Fibroblast of peridontal ligament (primary cell): ENCODE measurements at regions not wholly inside any gene's neighbourhood (a gene's known extent, or its start where the extent isn't known, plus 50 kb on each side); places are given as distances from the start of the nearest gene placed in this dataset.

ENCODE experiments used
- DNase-seq: peaks from one replicate; pipeline ENCODE4 v3.0.0-alpha.2; 2010; ENCODE audit errors: extremely low read depth

DNA sequence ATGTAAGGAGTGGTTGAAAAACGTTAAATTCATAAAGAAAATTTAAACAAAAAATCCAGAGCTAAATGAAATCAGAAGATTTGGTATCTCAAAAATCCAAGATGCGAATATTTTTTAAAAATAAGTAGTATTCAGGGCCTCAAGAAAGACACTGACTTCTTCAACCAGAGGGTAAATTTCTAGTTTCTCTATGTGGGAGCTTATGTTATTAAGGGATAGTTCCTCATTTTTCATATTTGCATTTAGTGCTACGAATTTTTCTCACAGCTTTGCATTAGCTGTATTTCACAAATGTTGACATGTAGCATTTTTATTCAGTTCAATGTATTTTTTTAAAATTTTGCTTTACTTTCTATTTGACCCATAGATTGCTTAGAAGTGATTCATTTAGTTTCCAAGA is 454.7 kb downstream of the CBLN2 start:
- no peak for DNase-seq

DNA sequence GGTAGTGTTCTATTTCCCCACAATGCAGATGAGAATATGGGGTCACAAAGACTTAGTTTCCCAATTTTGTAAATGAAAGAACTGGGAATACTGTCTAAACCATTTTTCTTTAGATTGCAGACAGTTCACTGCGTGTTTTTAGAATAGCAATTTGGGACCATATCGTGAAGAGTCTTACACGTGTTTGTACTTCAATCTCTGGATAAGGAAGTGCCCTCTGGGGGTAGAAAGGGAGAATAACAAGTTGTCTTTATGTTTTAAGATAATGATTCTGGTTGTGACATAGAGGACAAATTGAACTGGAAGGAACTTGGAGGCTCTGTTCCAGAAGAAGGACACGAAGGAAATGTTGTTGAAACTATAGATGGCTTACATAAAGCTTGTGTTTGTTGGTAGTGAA is 457.7 kb downstream of the CBLN2 start:
- DNase-seq: peak; percentile 66

- DNase-seq: no peak
These were observed 469.1 kb downstream of the CBLN2 start for GRCh38 chr18:72075040-72075439.

DNA sequence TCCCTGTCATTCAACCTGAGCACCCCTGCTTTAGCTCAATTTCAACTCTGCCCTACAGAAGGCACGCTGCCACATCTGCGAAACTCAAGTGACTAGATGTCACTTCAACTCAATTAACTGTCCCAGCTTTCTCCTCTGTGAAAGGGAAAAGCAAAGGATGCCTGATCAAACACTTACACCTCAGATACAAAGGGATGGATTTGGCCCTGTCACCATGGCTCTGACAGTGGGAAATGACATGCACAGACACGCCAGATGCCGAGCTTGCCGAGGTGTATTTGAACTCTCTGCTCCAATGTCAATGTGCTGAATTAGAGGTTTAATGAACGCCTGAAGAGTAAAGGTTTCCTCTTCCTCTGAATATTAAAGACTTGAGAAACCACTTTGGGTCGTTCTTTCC is 481.1 kb downstream of the CBLN2 start:
- DNase-seq: no peak

GRCh38 chr18:72058851-72059250 is 485.3 kb downstream of the CBLN2 start:
- no peak for DNase-seq

DNA sequence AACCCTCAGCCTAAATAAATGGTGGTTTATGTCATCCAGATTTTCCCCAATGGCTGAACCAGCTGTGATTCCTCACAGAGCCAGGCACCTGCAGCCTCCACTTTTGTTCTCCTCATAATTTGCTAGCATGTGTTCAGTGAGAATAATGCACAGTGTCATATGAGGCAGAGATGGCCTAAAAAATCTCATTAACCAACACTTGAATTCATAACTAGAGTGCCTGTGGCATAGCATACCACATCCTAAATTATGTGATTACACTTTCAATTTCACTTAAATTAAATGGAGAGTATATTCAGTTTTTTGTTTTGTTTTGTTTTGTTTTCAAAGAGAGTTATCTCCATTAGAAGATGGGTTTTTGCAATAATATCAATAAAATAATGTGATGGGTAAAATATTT is 488.0 kb downstream of the CBLN2 start:
- no peak for DNase-seq

DNA sequence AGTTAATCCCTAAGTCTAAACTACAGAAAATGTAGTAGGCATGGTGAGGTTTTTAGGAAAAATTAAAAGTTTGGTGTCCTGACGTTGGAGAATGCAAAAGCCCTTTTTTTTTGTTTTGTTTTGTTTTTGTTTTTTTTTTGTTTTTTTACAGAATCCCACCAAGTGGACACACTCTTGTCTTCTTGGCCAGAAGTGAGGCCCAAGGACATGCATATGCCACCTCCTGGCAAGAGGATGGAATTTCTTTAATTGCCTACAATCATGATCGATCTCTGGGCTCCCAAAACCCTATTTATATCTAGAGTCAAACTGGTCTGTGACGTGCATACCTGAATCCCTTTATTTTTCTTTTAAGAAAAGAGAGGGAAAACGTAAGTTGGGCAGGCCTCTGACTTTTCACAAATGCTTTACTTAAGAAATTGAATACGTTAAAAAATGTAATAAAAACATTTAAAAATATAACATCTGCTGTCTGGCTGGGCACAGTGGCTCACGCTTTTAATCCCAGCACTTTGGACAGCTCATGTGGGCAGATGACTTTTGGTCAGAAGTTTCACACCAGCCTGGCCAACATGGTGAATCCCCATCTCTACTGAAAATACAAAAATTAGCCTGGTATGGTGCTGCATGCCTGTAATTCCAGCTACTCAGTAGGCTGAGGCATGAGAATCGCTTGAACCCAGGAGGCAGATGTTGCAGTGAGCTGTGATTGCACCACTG is 502.7 kb downstream of the CBLN2 start:
- DNase-seq: no peak

DNA sequence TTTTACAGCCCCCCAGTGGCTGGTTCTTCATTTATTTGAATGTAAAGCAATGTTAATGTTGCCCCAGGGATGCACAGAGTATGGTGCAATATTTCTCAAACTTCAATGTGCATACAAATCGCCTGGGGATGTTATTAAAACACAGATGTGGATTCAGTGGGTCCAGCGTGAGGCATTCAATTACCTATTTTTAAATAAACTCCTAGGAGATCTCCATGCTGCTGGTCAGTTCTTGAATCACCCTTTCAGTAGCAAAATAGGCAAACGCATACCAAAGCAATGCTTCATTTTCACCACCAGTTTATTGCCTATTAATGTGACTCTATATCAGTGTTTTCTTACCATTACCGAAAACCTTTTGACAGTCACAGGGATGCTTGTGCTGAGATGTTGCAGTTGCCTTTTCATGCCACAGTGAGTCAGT is 530.7 kb downstream of the CBLN2 start:
- DNase-seq: peak; percentile 43

DNA sequence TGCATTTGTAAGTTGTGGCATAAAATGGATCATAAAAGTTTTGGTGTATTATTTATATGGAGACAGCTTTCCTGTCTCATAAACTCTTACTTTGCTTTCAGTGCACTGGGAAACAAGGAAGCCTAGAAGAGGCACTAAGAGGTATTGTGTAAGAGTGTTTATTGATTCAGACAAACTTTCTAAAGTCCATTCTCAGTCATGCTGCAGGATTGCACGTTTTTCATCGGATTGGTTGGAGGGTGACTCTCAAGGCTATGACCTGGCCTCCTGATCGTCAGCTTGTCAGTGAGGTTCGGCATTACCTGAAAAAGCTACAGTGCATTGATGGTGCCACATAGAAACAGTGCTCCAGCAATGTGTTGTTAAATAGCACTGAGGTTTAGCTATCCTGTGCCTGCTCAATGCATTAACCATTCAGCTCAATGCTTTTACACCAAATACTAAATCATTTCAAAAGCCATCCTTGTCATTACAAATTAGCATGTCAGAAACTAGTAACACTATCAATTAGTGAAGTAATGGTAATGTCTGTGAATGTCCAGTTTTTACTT is 545.5 kb downstream of the CBLN2 start:
- no peak for DNase-seq

DNA sequence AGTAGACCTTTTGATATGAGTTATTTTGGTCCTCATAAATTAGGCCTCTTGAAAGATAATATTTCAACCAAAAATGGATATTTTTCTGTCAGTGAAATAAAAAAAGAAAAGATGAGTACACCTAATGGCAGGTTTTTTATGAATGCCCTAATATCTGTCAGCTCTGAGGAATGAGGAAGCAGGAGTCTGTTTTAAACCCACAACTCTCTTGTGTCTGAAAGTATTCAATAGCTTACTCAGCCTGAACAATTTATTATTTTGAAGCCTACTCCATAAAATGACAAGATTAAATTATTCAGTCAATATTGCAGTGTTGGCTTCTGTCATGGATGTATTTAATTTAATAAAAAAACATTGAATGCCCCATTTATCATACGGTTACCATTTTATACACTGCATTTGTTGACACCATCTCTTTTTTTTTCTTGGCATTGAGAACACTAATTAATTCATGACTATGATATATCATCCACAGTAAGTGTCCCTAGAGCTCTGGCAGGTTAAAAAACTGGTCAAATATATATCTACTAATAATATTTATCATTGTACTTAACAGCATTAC is 548.2 kb downstream of the CBLN2 start:
- DNase-seq: no peak

DNA sequence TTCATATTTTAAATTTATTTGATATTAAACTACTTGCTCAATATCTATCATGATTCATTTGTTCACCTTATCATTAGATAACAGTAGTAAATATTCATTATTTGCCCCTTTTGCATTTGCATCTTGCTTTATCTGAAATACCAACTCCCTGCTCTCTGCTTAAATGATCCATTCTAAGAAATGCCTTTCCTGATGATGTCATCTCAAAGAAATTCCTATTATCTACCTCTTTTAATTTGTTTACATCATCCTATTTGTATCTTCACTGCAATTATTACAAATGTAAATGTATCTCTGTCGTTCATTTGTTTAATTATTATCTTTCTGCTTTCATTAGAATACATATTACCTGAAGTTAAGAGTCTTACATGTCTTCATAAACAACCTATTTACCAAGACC is 549.9 kb downstream of the CBLN2 start:
- no peak for DNase-seq

DNA sequence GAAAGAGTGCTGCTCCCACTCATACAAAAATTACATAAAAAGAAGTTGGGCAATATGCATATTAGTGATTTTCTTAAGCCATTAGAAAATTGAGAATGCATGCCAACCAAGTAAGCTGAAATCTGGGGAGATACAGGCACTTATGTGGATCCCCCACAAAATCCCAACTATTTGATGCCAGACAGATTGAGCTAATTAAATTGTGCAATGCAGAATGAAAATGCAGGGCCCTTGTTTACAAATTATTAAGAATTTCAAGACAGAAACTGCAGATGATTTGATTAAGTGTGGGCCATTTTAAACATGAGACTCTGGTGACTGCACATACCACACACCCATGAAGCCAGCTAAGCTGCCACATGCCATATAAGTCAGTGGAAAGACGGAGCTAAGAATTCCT is 554.5 kb downstream of the CBLN2 start:
- no peak for DNase-seq

DNA sequence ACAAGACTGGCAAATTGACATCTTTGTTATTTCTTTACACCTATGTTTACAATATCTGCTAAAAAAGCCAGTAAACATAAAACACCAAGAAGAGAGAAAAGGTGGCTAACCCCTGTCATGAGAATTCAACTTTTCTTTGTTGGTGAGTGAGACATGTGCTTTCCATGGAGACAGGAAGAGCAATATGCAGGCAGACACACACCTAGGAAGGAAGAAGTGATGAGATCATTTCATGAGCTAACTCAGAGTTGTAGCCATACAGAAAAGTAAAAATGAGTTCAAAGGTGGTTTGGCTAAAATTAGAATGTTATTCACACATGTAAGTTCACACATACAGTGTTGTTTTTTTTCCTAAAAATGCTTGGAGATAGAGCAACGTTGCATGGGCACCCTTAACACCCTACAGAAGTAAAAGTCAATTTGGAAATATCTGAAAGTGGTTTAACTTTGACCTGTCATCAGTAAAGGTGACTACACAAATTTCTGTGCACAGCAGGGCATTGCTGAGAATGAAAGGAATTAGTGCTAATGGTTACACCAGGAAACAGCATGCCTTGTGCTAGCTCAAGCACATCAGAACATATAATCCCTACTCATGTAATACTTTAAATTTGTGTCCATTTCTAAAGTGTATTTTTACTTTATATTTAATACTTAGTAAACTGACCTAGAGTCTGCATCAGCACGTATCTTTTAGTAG is 557.6 kb downstream of the CBLN2 start:
- no peak for DNase-seq

DNA sequence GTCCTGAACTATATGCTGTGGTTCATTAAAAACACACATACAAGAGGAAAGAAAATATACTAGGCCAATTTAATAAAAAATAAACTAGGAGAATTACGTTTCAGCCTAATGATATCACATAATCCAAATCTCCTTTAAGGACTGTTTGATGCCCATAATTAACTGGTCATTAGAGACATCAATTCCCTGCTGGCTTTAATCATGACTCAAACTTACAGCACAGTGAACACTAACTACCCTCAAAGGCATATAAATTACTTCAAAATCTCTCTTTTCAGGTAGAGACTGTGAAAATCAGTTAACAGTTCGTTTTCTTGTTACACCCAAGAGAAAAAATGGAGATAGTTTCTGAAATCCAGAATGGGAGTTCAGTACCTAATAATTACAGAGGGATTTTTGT is 567.4 kb downstream of the CBLN2 start:
- no peak for DNase-seq

DNA sequence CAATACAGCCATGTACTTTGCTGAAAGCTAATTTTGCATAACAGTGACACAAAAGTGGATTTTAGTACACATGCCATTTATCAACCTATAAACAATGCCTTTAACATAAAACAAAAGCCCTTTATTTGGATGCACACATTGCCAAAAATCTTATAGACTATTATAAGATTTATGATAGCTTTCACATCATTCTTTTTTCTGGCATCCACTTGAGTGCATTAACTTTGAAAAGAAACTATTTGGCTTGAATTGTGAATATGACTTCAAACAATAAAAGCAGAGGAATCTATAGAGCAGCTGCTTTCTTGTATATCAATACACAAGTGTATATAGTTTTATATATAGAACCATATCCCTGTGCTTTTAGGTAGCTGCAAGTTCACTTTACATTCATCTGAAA is 577.4 kb downstream of the CBLN2 start:
- no peak for DNase-seq

GRCh38 chr18:71958605-71959004 is 585.5 kb downstream of the CBLN2 start:
- DNase-seq: no peak

DNA sequence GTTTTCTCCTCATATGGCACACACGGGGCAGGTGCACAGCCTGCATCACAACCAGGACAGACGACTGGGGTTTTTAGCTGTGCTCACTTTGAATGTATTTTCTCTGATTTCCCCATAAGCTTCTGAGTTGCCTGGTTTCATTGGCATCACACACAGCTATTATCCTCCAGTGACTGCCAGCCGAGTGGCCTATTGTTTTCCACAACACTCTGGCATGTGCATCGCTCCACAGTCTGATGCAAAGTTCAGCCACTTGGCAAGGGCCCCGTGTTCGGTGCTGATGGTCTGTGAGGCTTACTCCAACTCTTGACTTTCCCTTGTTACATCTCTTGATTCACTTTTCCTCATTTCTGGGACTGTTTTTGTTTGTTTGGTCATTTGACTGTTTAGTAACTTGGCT is 593.1 kb downstream of the CBLN2 start:
- no peak for DNase-seq

- DNase-seq: no peak
These were observed 601.7 kb downstream of the CBLN2 start for GRCh38 chr18:71942433-71942832.

DNA sequence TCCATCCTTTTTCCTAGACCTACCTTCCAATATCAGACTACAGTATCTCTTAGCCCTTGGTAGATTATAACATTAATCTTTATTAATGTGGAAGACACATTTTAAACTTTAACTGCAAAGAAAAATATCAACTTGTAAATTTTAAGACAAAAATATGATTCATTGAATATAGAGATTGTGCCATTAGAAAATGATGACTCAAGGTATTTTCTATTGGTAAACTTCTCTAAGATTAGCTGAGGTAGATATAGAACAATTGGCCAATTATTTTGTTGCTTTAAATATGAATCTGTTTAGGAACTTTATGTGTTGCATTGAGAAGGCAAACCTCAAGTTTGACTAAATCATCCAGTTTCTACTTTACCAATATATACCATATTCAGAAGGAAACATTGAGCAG is 604.7 kb downstream of the CBLN2 start:
- no peak for DNase-seq

DNA sequence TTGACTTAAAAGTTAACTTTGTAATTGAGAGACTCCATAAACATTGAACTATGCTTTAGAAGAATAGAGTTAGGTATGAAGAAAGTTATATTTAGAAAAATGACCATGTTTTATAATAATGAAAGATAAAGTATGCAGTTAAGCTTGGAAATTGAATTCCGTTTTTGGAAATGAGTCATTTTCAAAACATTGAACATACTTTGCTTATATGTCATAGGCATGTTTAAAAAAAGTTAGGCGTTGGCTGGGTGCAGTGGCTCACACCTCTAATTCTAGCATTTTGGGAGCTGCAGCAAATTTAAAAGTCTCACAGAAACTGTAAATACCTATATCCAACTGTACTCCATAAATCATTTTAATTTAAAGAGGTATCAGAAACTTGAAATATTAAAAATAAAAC is 607.4 kb downstream of the CBLN2 start:
- peak; percentile 42 for DNase-seq

- DNase-seq: no peak
These were observed 624.9 kb downstream of the CBLN2 start for GRCh38 chr18:71919211-71919610.

DNA sequence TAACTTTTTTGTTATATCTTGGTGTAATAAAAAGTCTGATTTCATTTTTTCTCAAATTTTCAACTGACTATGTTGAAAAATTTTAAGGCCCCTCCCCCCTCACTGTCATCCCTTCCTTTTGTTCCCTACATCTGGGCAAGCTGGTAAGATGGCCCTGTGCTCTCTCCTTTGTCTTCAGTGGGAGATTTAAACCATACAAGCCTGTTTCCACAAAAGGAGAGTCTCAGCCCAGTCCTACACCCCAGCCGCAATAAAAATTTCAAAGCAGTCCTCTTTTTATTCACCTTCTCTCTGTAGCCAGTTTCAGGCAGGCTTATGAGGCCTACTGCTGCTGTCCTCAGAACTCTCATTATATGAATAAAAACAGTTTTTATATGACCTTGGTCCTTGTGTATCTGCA is 630.5 kb downstream of the CBLN2 start:
- no peak for DNase-seq

GRCh38 chr18:71902482-71902881 is 641.7 kb downstream of the CBLN2 start:
- DNase-seq: no peak
